ENCODE measurements at regions not wholly inside any gene's neighbourhood (a gene's known extent, or its start where the extent isn't known, plus 50 kb on each side); places are given as distances from the start of the nearest gene placed in this dataset.
"Not testable (repeated sequence)": the region's sequence is repeated elsewhere in the genome, so short reads cannot be mapped to it uniquely, and the experiment has no call there.

GRCh38 chr16:6728381-6728780 is 604.3 kb upstream of the RBFOX1 start:
- Histone ChIP-seq H3K27ac (no peak overlapping the region), H3K4me3 (no peak overlapping the region), H3K27me3 (replicated peaks; ENCODE audit: insufficient read depth) (no peaks in the 10 kb centered on the region), H3K9me3 (no peaks in the 10 kb centered on the region), H3K4me1 (ENCODE audit: control insufficient read depth in 1 of 2, low read depth in 2 of 2) (no peaks in the 10 kb centered on the region), H3K36me3 (no peaks in the 10 kb centered on the region)
- DNase-seq (ENCODE audit: low spot score) (no peak), ATAC-seq (ENCODE audit: insufficient number of reproducible peaks, low FRiP score, low read depth) (no peak)
- TF ChIP-seq, protein P1, sequence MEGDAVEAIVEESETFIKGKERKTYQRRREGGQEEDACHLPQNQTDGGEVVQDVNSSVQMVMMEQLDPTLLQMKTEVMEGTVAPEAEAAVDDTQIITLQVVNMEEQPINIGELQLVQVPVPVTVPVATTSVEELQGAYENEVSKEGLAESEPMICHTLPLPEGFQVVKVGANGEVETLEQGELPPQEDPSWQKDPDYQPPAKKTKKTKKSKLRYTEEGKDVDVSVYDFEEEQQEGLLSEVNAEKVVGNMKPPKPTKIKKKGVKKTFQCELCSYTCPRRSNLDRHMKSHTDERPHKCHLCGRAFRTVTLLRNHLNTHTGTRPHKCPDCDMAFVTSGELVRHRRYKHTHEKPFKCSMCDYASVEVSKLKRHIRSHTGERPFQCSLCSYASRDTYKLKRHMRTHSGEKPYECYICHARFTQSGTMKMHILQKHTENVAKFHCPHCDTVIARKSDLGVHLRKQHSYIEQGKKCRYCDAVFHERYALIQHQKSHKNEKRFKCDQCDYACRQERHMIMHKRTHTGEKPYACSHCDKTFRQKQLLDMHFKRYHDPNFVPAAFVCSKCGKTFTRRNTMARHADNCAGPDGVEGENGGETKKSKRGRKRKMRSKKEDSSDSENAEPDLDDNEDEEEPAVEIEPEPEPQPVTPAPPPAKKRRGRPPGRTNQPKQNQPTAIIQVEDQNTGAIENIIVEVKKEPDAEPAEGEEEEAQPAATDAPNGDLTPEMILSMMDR (IDR thresholded peaks at IDR 0.05) = no peak

GRCh38 chr16:6726621-6727020 is 606.0 kb upstream of the RBFOX1 start:
- TF ChIP-seq, protein P1 (IDR thresholded peaks at IDR 0.05) = no peak
- no peak for ATAC-seq (ENCODE audit: insufficient number of reproducible peaks, low FRiP score, low read depth)
- Histone ChIP-seq H3K27me3 (replicated peaks; ENCODE audit: insufficient read depth) (no peaks in the 10 kb centered on the region), H3K4me1 (ENCODE audit: control insufficient read depth in 1 of 2, low read depth in 2 of 2) (no peaks in the 10 kb centered on the region), H3K9me3 (no peaks in the 10 kb centered on the region), H3K36me3 (no peaks in the 10 kb centered on the region), H3K27ac (no peak overlapping the region), H3K4me3 (no peak overlapping the region)
- no peak for DNase-seq (ENCODE audit: low spot score)

- Histone ChIP-seq H3K27ac (no peak overlapping the region), H3K9me3 (no peaks in the 10 kb centered on the region), H3K4me3 (no peak overlapping the region), H3K36me3 (no peaks in the 10 kb centered on the region), H3K4me1 (ENCODE audit: control insufficient read depth in 1 of 2, low read depth in 2 of 2) (no peaks in the 10 kb centered on the region), H3K27me3 (replicated peaks; ENCODE audit: insufficient read depth) (no peaks in the 10 kb centered on the region)
- no peak for ATAC-seq (ENCODE audit: insufficient number of reproducible peaks, low FRiP score, low read depth)
- DNase-seq (ENCODE audit: low spot score) = no peak
- TF ChIP-seq, protein P1 (IDR thresholded peaks at IDR 0.05) = no peak
Observed at GRCh38 chr16:6725634-6726331, 606.9 kb upstream of the RBFOX1 start.

DNA sequence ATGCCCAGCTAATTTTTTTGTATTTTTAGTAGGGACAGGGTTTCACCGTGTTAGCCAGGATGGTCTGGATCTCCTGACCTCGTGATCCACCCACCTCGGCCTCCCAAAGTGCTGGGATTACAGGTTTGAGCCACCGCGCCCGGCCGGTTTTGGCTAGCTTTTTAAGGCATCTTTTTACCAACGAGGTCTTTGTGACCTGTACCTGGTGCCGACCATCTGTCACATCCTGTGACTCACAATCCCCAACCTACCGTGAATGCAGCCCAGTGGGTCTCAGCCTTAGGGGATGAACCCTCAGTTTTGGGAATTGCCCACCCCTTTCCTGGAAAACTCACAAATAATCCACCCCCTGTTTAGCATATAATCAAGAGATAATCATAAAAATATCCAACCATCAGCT is 607.4 kb upstream of the RBFOX1 start:
- not testable (repeated sequence) for H3K27me3 ChIP-seq (replicated peaks; ENCODE audit: insufficient read depth); H3K27ac ChIP-seq; H3K4me1 ChIP-seq (ENCODE audit: control insufficient read depth in 1 of 2, low read depth in 2 of 2); ATAC-seq (ENCODE audit: insufficient number of reproducible peaks, low FRiP score, low read depth); H3K36me3 ChIP-seq; H3K9me3 ChIP-seq; DNase-seq (ENCODE audit: low spot score); H3K4me3 ChIP-seq

DNA sequence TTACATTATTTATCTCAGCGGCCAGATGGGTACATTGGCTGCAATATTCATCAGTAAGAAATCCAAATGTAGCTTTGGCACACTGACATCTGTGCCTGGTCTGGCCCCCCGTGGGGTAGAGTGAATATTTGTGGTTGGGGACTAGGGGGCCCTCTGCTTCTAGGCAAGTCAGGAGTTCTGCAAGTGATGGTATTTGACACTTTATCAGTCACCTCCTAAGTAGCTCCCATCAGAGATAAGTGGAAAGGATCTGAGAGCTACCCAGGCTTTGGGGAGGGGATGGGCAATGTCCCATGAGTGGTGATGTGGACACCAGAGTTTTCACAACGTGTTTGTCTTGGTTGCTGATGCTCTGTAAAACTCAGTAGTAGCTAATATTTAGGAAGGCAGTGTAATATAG is 609.9 kb upstream of the RBFOX1 start:
- Histone ChIP-seq H3K4me3 (no peak overlapping the region), H3K27me3 (replicated peaks; ENCODE audit: insufficient read depth) (no peaks in the 10 kb centered on the region), H3K9me3 (no peaks in the 10 kb centered on the region), H3K36me3 (no peaks in the 10 kb centered on the region), H3K4me1 (ENCODE audit: control insufficient read depth in 1 of 2, low read depth in 2 of 2) (no peaks in the 10 kb centered on the region), H3K27ac (no peak overlapping the region)
- ATAC-seq (ENCODE audit: insufficient number of reproducible peaks, low FRiP score, low read depth) (no peak), DNase-seq (ENCODE audit: low spot score) (no peak)
- TF ChIP-seq, protein P1 (IDR thresholded peaks at IDR 0.05) = no peak

GRCh38 chr16:6714510-6714909 is 618.1 kb upstream of the RBFOX1 start:
- TF ChIP-seq, protein P1 (IDR thresholded peaks at IDR 0.05) = no peak
- Histone ChIP-seq H3K4me3 (no peak overlapping the region), H3K27ac (no peak overlapping the region), H3K36me3 (no peaks in the 10 kb centered on the region), H3K4me1 (ENCODE audit: control insufficient read depth in 1 of 2, low read depth in 2 of 2) (no peaks in the 10 kb centered on the region), H3K9me3 (no peaks in the 10 kb centered on the region), H3K27me3 (replicated peaks; ENCODE audit: insufficient read depth) (no peaks in the 10 kb centered on the region)
- ATAC-seq (ENCODE audit: insufficient number of reproducible peaks, low FRiP score, low read depth) (no peak), DNase-seq (ENCODE audit: low spot score) (no peak)

Measured in thoracic aorta (tissue), 2 donors.